HL-60 (cell line): ENCODE measurements at regions not wholly inside any gene's neighbourhood (a gene's known extent, or its start where the extent isn't known, plus 50 kb on each side); places are given as distances from the start of the nearest gene placed in this dataset.

Experiments
- DNase-seq, 2 experiments: peaks; one replicate each; pipeline ENCODE4 v3.0.0-alpha.2; 2010 to 2020; ENCODE audit warnings: low read depth in 1 of 2, low spot score in 1 of 2
- H3K27ac ChIP-seq: fragments of 250-450 bp; sonication (Bioruptor Pico); replicated peaks from 2 replicates; pipeline ENCODE4 v1.5.1; 2020; ENCODE audit warnings: mild to moderate bottlenecking, moderate library complexity
- H3K27me3 ChIP-seq: fragments of 250-450 bp; sonication (Bioruptor Pico); 2 replicates; pipeline ENCODE4 v1.5.1; 2021; ENCODE audit warnings: mild to moderate bottlenecking, moderate library complexity; ENCODE audit not compliant: insufficient read depth, poor library complexity, severe bottlenecking
- H3K4me3 ChIP-seq: replicated peaks from 2 replicates; pipeline ENCODE4 v1.5.1; 2011; ENCODE audit warnings: mild to moderate bottlenecking, control low read depth, low read length; ENCODE audit not compliant: insufficient read depth
- CTCF ChIP-seq: IDR thresholded peaks from one replicate; pipeline ENCODE4 v1.5.1; 2011; ENCODE audit warnings: low read length, control low read depth, inconsistent platforms; ENCODE audit not compliant: insufficient read depth
- GABPA ChIP-seq: IDR thresholded peaks from 2 replicates; pipeline ENCODE4 v1.6.1; 2012; ENCODE audit warnings: low read depth
- POLR2AphosphoS5 ChIP-seq: IDR thresholded peaks from 2 replicates; pipeline ENCODE4 v1.6.1; 2012; ENCODE audit warnings: low read depth
- REST ChIP-seq: IDR thresholded peaks from 2 replicates; pipeline ENCODE4 v1.6.1; 2012; ENCODE audit warnings: low read depth; ENCODE audit not compliant: insufficient replicate concordance
- SPI1 ChIP-seq: IDR thresholded peaks from 2 replicates; pipeline ENCODE4 v1.6.1; 2012; ENCODE audit warnings: low read depth, mild to moderate bottlenecking, borderline replicate concordance

GRCh38 chr2:8566155-8566670 lies 115.6 kb upstream of the ID2 start:
- Histone ChIP-seq H3K27me3 (no peaks in the 10 kb centered on the region), H3K4me3 (no peak overlapping the region), H3K27ac (no peak overlapping the region)
- no peak for DNase-seq
- no peak for TF ChIP-seq CTCF
- no peak for TF ChIP-seq GABPA
- TF ChIP-seq SPI1, result no peak
- no peak for TF ChIP-seq POLR2AphosphoS5
- no peak for TF ChIP-seq REST

GRCh38 chr2:8566774-8567468 lies 114.9 kb upstream of the ID2 start:
- no peak overlapping the region for H3K4me3 ChIP-seq
- TF ChIP-seq CTCF (no peak), POLR2AphosphoS5 (no peak), SPI1 (no peak)
- DNase-seq, result no peak
- no peaks in the 10 kb centered on the region for H3K27me3 ChIP-seq
- H3K27ac ChIP-seq, result no peak overlapping the region

- Histone ChIP-seq H3K27me3 (no peaks in the 10 kb centered on the region), H3K4me3 (no peak overlapping the region), H3K27ac (no peak overlapping the region)
- TF ChIP-seq CTCF (no peak), SPI1 (no peak), GABPA (no peak), POLR2AphosphoS5 (no peak), REST (no peak)
- no peak for DNase-seq
Observed at GRCh38 chr2:8567469-8568260, 114.2 kb upstream of the ID2 start.
